ENCODE measurements at regions not wholly inside any gene's neighbourhood (a gene's known extent, or its start where the extent isn't known, plus 50 kb on each side); places are given as distances from the start of the nearest gene placed in this dataset.

DNA sequence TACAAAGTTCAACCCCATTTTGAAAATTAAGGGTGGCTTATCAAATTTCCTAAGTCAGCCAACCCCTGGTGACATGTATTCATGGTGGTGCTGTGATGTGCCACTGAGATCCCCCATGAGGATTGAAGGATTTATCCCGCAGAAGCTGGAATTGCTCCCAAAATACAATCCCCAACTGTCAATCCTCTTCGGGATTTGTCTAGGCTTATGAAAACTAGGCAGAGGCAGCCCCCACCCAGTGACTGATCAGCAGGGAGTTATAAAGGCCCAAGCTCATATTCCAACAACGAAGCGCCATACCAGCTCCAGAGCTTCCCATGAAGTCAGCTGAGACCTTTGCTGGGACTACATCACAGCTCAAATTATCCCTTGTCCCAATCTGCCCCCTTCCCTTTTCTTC, 316.0 kb downstream of the ENC1 start:
- TF ChIP-seq, protein P1, sequence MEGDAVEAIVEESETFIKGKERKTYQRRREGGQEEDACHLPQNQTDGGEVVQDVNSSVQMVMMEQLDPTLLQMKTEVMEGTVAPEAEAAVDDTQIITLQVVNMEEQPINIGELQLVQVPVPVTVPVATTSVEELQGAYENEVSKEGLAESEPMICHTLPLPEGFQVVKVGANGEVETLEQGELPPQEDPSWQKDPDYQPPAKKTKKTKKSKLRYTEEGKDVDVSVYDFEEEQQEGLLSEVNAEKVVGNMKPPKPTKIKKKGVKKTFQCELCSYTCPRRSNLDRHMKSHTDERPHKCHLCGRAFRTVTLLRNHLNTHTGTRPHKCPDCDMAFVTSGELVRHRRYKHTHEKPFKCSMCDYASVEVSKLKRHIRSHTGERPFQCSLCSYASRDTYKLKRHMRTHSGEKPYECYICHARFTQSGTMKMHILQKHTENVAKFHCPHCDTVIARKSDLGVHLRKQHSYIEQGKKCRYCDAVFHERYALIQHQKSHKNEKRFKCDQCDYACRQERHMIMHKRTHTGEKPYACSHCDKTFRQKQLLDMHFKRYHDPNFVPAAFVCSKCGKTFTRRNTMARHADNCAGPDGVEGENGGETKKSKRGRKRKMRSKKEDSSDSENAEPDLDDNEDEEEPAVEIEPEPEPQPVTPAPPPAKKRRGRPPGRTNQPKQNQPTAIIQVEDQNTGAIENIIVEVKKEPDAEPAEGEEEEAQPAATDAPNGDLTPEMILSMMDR (IDR thresholded peaks at IDR 0.05), result no peak
- TF ChIP-seq EZH2 (IDR thresholded peaks at IDR 0.05), result no peak
